Activated naive CD8-positive, alpha-beta T cell treated with anti-CD3 and anti-CD28 coated beads, Interleukin-2, amount 50 U/mL, for 24 hours (primary cell): ENCODE measurements at regions not wholly inside any gene's neighbourhood (a gene's known extent, or its start where the extent isn't known, plus 50 kb on each side); places are given as distances from the start of the nearest gene placed in this dataset.

Source experiments
- ATAC-seq: fragments of 150-1000 bp; cut with Tn5 transposase; one replicate; pipeline ENCODE4 v1.10.0; 2021
- DNase-seq: peaks from one replicate; pipeline ENCODE4 v3.0.0; 2021
- H3K27ac Mint-ChIP-seq: one replicate; pipeline ENCODE4 v1.8.0; 2021; ENCODE audit warnings: mild to moderate bottlenecking, mixed read lengths
- H3K27me3 Mint-ChIP-seq: one replicate; pipeline ENCODE4 v1.8.0; 2021; ENCODE audit warnings: mixed read lengths
- H3K36me3 Mint-ChIP-seq: one replicate; pipeline ENCODE4 v1.8.0; 2021; ENCODE audit warnings: low read depth, mixed read lengths
- H3K4me1 Mint-ChIP-seq: one replicate; pipeline ENCODE4 v1.8.0; 2021; ENCODE audit warnings: mixed read lengths
- H3K4me3 Mint-ChIP-seq: one replicate; pipeline ENCODE4 v1.8.0; 2021; ENCODE audit warnings: mild to moderate bottlenecking, moderate library complexity, mixed read lengths
- H3K9me3 Mint-ChIP-seq: one replicate; pipeline ENCODE4 v1.8.0; 2021; ENCODE audit warnings: mixed read lengths

- Mint-ChIP-seq H3K4me1 (no peaks in the 10 kb centered on the region), H3K27me3 (no peaks in the 10 kb centered on the region), H3K27ac (no peak overlapping the region), H3K9me3 (no peaks in the 10 kb centered on the region), H3K36me3 (no peaks in the 10 kb centered on the region), H3K4me3 (no peak overlapping the region)
- no peak for DNase-seq
- ATAC-seq = no peak
These were observed 481.4 kb upstream of the EEF2KMT start for GRCh38 chr16:5578980-5579379.

GRCh38 chr16:5577463-5577862 lies 479.9 kb upstream of the EEF2KMT start:
- H3K27ac Mint-ChIP-seq = no peak overlapping the region
- DNase-seq = no peak
- no peak for ATAC-seq
- no peaks in the 10 kb centered on the region for H3K27me3 Mint-ChIP-seq
- H3K4me1 Mint-ChIP-seq = no peaks in the 10 kb centered on the region
- peaks cover 6% of the 10 kb centered on the region for H3K9me3 Mint-ChIP-seq
- H3K4me3 Mint-ChIP-seq = no peak overlapping the region
- no peaks in the 10 kb centered on the region for H3K36me3 Mint-ChIP-seq

DNA sequence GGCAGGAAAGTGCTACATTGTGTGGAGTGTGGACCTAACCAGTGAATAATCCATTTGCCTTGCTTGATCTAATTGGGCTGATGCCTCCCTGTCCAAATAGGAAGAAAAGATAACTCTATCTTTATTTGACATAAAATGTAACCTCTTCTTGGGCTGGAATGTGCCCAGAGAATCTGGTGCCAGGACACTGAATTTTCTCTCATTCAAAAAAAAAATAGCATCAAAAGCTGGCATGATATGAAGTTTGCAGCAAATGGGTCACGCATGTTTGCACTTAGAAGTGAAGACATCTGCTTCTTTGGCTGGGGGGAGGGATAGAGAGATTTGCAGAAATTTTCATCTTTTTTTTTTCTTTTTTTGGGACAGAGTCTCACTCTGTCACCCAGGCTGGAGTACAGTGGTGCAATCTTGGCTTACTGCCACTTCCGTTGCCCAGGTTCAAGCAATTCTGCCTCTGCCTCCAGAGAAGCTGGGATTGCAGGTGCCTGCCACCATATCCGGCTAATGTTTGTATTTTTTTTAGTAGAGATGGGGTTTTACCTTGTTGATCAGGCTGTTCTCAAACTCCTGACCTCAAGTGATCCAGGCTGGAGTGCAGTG lies 478.2 kb upstream of the EEF2KMT start:
- no peaks in the 10 kb centered on the region for H3K4me1 Mint-ChIP-seq
- DNase-seq (no peak), ATAC-seq (no peak)
- H3K9me3 Mint-ChIP-seq = peaks cover 6% of the 10 kb centered on the region
- H3K27me3 Mint-ChIP-seq = no peaks in the 10 kb centered on the region
- no peak overlapping the region for H3K27ac Mint-ChIP-seq
- no peak overlapping the region for H3K4me3 Mint-ChIP-seq
- no peaks in the 10 kb centered on the region for H3K36me3 Mint-ChIP-seq

DNA sequence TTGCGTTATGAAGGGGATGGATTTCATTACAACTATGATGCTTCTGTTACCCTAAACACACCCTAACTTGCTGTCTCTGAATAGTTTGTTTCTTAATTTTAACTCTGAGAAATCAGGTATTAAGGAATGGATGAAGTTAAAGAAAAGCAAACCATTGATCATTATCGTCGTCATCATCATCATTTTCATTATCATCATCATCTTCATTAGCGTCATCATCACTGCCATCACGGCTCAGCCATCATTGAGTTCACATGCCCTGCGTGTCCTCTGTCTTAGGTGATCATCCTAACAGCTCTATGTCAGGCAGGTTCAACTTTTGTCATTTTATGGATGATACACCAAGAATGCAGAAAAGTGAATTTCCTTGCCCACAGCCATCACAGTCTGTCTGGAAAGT lies 477.5 kb upstream of the EEF2KMT start:
- no peak for ATAC-seq
- H3K27ac Mint-ChIP-seq = no peak overlapping the region
- H3K4me3 Mint-ChIP-seq = no peak overlapping the region

DNA sequence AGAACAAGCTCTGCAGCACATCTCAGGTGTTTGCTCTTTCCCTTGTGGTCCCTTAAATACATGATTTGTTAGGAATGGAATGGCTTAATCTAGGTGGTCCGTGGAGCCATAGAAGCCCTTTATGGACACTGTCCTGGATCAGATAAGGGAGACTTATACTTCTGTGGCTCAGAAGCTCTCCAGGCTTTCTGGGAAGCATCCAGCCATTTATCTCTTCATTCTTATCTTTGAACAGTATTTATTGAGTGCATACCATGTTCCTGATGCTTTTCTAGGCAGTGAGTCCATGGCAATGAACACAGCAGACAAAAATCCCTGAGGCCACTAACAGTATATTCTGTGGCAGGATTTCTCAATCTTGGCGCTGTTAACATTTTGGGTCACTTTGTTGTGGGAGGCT lies 474.5 kb upstream of the EEF2KMT start:
- no peaks in the 10 kb centered on the region for H3K27me3 Mint-ChIP-seq
- no peak for DNase-seq
- no peak for ATAC-seq
- H3K4me3 Mint-ChIP-seq = no peak overlapping the region
- H3K4me1 Mint-ChIP-seq = no peaks in the 10 kb centered on the region
- H3K9me3 Mint-ChIP-seq = peaks cover 6% of the 10 kb centered on the region
- H3K36me3 Mint-ChIP-seq = no peaks in the 10 kb centered on the region
- H3K27ac Mint-ChIP-seq = no peak overlapping the region

More for the DNA sequence above, 477.5 kb upstream of the EEF2KMT start:
- H3K9me3 Mint-ChIP-seq = peaks cover 6% of the 10 kb centered on the region
- H3K4me1 Mint-ChIP-seq = no peaks in the 10 kb centered on the region
- H3K27me3 Mint-ChIP-seq = no peaks in the 10 kb centered on the region
- no peaks in the 10 kb centered on the region for H3K36me3 Mint-ChIP-seq
- no peak for DNase-seq

- H3K4me3 Mint-ChIP-seq = no peak overlapping the region
- H3K36me3 Mint-ChIP-seq = no peaks in the 10 kb centered on the region
- DNase-seq (no peak), ATAC-seq (no peak)
- no peaks in the 10 kb centered on the region for H3K4me1 Mint-ChIP-seq
- H3K27ac Mint-ChIP-seq = no peak overlapping the region
- no peaks in the 10 kb centered on the region for H3K27me3 Mint-ChIP-seq
- peaks cover 6% of the 10 kb centered on the region for H3K9me3 Mint-ChIP-seq
These were observed 473.9 kb upstream of the EEF2KMT start for GRCh38 chr16:5571446-5571845.

DNA sequence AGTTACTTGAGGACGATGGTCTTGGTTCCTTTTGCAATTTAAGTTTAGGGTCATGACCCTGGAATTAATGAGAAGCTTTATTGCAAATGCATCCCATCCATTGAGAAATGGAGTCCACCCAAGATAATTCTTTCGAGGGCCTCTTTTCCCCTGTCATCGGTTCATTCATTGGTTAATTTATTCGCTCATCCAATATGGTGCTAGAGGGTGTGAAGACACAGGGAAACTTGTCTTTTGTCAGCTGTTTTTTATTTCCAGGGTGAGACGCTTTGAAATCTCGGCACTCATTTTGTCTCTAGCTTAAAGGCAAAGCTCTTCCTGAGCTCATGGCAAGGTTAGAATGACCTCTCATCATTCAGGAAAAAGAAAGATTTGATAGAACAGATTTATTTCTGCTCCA lies 464.2 kb upstream of the EEF2KMT start:
- Mint-ChIP-seq H3K36me3 (peaks cover 2% of the 10 kb centered on the region), H3K27me3 (peaks cover 2% of the 10 kb centered on the region), H3K4me1 (peaks cover 4% of the 10 kb centered on the region)

GRCh38 chr16:5560084-5560483 lies 462.5 kb upstream of the EEF2KMT start:
- Mint-ChIP-seq H3K4me1 (peaks cover 4% of the 10 kb centered on the region), H3K27ac (no peak overlapping the region), H3K9me3 (peaks cover 18% of the 10 kb centered on the region), H3K4me3 (no peak overlapping the region), H3K36me3 (peaks cover 2% of the 10 kb centered on the region), H3K27me3 (peaks cover 2% of the 10 kb centered on the region)
- DNase-seq (no peak), ATAC-seq (no peak)

More for the DNA sequence above, 464.2 kb upstream of the EEF2KMT start:
- Mint-ChIP-seq H3K27ac (no peak overlapping the region), H3K4me3 (no peak overlapping the region), H3K9me3 (peaks cover 18% of the 10 kb centered on the region)
- DNase-seq (no peak), ATAC-seq (no peak)

- peaks cover 2% of the 10 kb centered on the region for H3K36me3 Mint-ChIP-seq
- ATAC-seq (no peak), DNase-seq (no peak)
- no peak overlapping the region for H3K27ac Mint-ChIP-seq
- peaks cover 4% of the 10 kb centered on the region for H3K4me1 Mint-ChIP-seq
- H3K9me3 Mint-ChIP-seq = peaks cover 18% of the 10 kb centered on the region
- no peak overlapping the region for H3K4me3 Mint-ChIP-seq
- peaks cover 4% of the 10 kb centered on the region for H3K27me3 Mint-ChIP-seq
These were observed 460.4 kb upstream of the EEF2KMT start for GRCh38 chr16:5557966-5558365.

DNA sequence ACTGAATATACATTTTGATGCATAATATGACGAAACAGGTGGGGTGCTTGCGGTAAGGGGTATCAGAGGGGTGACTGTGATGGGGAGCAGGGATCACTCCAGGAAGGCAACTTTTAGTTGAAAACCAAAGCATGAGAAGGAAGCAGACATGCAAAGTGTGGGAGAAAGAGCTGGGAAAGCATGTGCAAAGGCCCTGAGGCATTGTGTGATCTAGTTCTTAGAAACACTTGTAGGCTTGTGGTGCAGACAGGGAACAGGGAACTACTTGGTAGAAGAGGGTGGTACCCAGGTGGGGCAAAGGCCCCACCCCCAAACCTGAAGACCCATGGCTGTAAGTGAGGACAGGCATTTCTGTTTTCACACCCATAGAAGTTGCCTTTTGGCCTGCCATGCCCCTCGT lies 459.9 kb upstream of the EEF2KMT start:
- Mint-ChIP-seq H3K27ac (no peak overlapping the region), H3K4me1 (peaks cover 4% of the 10 kb centered on the region), H3K4me3 (no peak overlapping the region), H3K27me3 (peaks cover 4% of the 10 kb centered on the region), H3K9me3 (peaks cover 18% of the 10 kb centered on the region), H3K36me3 (peaks cover 2% of the 10 kb centered on the region)
- DNase-seq (no peak), ATAC-seq (no peak)

DNA sequence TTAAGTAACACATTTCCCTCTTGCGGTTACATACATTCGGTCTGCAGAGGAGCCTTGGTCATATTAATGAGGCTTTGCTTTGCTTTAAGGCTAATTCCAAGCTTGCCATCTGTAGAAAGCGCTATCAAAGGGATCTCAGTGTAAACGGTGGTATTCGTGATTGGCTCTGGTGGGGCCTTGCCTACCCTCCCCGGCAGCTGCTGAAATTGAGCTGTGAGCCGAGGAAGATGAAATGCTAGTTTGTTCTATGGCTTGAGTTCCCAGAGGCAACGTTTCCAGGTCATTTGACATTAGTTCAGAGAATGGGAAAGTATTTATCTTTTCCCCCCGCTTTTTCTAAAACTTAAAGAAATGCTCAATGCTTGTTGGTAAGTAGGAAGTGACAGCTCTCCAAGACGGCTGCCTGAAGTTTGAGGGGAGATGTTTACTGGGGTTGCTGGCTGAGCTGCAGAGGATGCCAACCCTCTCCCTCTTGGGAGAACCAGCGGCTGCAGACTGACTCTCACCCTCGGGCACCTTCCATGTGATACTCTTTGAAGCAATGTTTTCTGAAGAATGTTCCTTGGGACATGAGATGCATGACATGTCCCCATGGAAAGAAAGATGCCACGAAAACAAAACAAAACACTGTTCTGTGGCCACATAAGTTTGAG lies 458.7 kb upstream of the EEF2KMT start:
- H3K4me1 Mint-ChIP-seq = peaks cover 4% of the 10 kb centered on the region
- H3K4me3 Mint-ChIP-seq = no peak overlapping the region
- peaks cover 2% of the 10 kb centered on the region for H3K36me3 Mint-ChIP-seq
- H3K9me3 Mint-ChIP-seq = peaks cover 18% of the 10 kb centered on the region
- H3K27ac Mint-ChIP-seq = no peak overlapping the region
- no peak for ATAC-seq
- H3K27me3 Mint-ChIP-seq = peaks cover 4% of the 10 kb centered on the region
- DNase-seq = no peak

GRCh38 chr16:5551909-5552308 lies 454.3 kb upstream of the EEF2KMT start:
- no peaks in the 10 kb centered on the region for H3K4me1 Mint-ChIP-seq
- H3K9me3 Mint-ChIP-seq = no peaks in the 10 kb centered on the region
- peaks cover 4% of the 10 kb centered on the region for H3K27me3 Mint-ChIP-seq
- H3K4me3 Mint-ChIP-seq = no peak overlapping the region
- ATAC-seq = no peak
- no peaks in the 10 kb centered on the region for H3K36me3 Mint-ChIP-seq
- H3K27ac Mint-ChIP-seq = no peak overlapping the region
- DNase-seq = no peak

- H3K27me3 Mint-ChIP-seq = peaks cover 2% of the 10 kb centered on the region
- H3K4me1 Mint-ChIP-seq = no peaks in the 10 kb centered on the region
- H3K36me3 Mint-ChIP-seq = no peaks in the 10 kb centered on the region
- ATAC-seq (no peak), DNase-seq (no peak)
- H3K4me3 Mint-ChIP-seq = no peak overlapping the region
- H3K27ac Mint-ChIP-seq = no peak overlapping the region
- H3K9me3 Mint-ChIP-seq = peaks cover 3% of the 10 kb centered on the region
These were observed 452.2 kb upstream of the EEF2KMT start for GRCh38 chr16:5549802-5550201.

DNA sequence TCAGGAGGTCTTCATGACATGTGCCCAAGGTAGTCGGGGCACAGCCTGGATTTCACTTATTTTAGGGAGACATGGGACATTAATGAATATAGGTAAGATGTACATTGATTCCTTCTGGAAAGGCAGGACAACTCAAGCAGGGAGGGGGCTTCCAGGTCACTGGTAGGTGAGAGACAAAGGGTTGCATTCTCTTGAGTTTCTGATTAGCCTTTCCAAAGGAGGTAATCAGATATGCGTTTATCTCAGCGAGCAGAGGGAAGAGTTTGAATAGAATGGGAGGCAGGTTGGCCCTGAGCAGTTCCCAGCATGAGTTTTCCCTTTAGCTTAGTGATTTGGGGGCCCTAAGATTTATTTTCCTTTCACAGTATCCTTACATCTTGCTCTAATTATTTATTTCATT lies 443.8 kb upstream of the EEF2KMT start:
- DNase-seq (no peak), ATAC-seq (no peak)

DNA sequence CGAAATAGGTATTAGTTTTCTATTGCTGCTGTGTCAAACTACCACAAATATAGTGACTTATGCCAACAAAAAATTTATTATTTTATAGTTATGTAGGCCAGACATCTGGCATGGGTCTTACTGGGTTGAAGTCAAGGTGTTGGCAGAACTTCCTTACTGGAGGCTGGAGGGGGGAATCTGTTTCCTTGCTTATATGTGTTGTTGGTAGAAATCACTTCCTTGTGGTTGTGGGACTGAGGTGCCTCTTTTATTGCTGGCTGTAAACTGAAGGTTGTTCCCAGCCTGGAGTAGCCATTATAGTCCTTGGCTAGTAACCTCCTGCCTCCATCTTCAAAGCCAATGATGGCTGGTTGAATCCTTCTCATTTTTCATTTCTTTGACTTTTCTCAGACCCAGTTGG lies 439.8 kb upstream of the EEF2KMT start:
- Mint-ChIP-seq H3K27me3 (no peaks in the 10 kb centered on the region), H3K4me3 (no peak overlapping the region), H3K4me1 (no peaks in the 10 kb centered on the region), H3K27ac (no peak overlapping the region), H3K9me3 (no peaks in the 10 kb centered on the region), H3K36me3 (no peaks in the 10 kb centered on the region)
- ATAC-seq (no peak), DNase-seq (no peak)

More for the DNA sequence above, 443.8 kb upstream of the EEF2KMT start:
- no peaks in the 10 kb centered on the region for H3K4me1 Mint-ChIP-seq
- H3K4me3 Mint-ChIP-seq = no peak overlapping the region
- no peaks in the 10 kb centered on the region for H3K27me3 Mint-ChIP-seq
- H3K9me3 Mint-ChIP-seq = peaks cover 3% of the 10 kb centered on the region
- H3K36me3 Mint-ChIP-seq = no peaks in the 10 kb centered on the region
- H3K27ac Mint-ChIP-seq = no peak overlapping the region
